ENCODE measurements at regions not wholly inside any gene's neighbourhood (a gene's known extent, or its start where the extent isn't known, plus 50 kb on each side); places are given as distances from the start of the nearest gene placed in this dataset.

DNA sequence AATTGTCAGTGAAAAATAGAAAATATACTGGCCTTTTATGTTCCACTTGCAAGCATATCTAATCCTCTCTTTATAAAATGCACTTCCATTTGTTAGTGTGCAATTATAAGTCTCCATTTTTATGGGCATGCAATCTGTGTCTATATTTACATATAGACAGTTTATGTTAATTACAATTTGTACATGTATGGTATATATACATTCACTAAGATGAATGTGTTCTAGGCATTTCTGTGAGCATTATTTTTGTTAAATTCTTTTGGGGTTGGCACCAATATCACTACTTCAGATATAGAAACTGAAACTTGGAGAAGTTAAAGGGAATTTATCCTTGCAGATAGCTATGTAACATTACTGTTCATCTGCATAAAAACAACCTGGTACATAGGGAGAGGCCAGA, 470.8 kb upstream of the LMO3 start:
- TF ChIP-seq, protein P1, sequence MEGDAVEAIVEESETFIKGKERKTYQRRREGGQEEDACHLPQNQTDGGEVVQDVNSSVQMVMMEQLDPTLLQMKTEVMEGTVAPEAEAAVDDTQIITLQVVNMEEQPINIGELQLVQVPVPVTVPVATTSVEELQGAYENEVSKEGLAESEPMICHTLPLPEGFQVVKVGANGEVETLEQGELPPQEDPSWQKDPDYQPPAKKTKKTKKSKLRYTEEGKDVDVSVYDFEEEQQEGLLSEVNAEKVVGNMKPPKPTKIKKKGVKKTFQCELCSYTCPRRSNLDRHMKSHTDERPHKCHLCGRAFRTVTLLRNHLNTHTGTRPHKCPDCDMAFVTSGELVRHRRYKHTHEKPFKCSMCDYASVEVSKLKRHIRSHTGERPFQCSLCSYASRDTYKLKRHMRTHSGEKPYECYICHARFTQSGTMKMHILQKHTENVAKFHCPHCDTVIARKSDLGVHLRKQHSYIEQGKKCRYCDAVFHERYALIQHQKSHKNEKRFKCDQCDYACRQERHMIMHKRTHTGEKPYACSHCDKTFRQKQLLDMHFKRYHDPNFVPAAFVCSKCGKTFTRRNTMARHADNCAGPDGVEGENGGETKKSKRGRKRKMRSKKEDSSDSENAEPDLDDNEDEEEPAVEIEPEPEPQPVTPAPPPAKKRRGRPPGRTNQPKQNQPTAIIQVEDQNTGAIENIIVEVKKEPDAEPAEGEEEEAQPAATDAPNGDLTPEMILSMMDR (IDR thresholded peaks at IDR 0.05; ENCODE audit: insufficient read depth, low read depth, low read length, missing control alignments): no peak
- no peak for DNase-seq (ENCODE audit: low read depth)

DNA sequence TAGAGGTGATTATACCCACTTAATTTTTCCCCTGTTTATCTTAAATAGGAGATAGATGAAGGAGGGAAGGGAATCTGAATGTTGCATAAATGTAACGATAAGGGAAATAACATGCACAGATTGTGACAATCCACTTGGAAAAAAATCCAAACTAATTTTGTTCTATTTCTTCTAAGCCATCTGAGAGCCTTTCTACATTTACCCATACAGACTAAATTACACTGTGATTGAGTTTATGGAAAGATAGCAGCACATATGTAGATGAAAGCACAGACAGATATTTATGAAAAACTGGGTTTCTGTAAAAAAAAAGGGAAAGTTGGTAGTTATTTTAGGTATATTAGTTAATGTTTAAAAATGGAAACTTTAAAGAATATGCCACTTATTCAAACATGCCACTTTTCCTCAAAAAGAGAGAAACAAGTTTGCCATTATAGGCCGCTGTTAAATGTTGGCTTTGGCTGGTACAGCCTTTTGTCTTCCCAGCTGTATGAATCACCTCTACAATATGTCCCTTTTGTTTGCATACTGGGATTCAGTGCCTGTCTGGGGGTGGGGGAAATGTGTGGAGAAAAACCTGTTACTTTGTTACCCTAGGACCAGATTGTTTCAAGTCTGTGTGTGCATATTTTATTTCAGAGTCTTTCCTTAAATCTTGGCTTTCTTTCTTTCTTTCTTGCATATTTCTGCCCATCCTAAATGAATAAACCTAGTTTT, 470.2 kb upstream of the LMO3 start:
- H3K4me3 ChIP-seq (ENCODE audit: low read depth, low read length): no peak overlapping the region
- DNase-seq (ENCODE audit: low read depth): no peak
- TF ChIP-seq, protein P1 (IDR thresholded peaks at IDR 0.05; ENCODE audit: insufficient read depth, low read depth, low read length, missing control alignments): no peak

More for the DNA sequence above, 470.8 kb upstream of the LMO3 start:
- no peak overlapping the region for H3K4me3 ChIP-seq (ENCODE audit: low read depth, low read length)

GRCh38 chr12:17064834-17065233, 458.9 kb upstream of the LMO3 start:
- no peak for DNase-seq (ENCODE audit: low read depth)
- H3K4me3 ChIP-seq (ENCODE audit: low read depth, low read length): no peak overlapping the region
- TF ChIP-seq, protein P1 (IDR thresholded peaks at IDR 0.05; ENCODE audit: insufficient read depth, low read depth, low read length, missing control alignments): no peak

DNA sequence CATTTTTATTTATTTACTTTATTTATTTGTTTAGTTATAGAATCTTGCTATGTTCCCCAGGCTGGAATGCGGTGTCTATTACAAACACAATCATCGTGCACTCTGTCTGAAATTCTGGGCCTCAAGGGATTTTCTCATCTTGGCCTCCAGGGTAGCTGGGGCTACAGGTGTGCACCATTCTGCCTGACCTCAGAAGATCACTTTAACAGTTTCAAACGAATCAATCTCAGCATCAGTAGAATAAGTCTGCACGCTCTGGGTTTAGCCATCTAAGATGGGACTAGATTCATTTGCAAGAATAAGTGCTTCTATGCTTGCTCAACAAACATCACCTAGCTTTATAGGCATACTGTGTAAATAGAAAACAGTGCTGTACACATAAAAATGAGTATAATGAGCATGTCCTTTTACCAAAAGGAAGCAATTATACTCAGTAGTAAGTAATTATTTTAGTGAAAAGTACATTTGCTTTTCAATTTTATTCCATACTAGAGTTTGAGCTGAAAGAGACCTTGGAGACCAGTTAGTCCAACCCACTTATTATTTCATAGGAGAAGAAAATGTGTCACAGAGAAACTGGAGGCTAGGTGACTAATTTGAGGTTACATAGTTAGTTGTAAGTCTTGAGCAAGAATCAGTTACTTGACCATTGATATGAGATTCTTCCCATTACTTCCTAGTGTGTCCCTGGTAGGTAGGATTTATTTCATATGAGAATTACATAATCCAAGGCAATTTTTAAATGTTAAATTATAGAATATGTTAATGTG, 456.5 kb upstream of the LMO3 start:
- TF ChIP-seq, protein P1 (IDR thresholded peaks at IDR 0.05; ENCODE audit: insufficient read depth, low read depth, low read length, missing control alignments): no peak
- no peak for DNase-seq (ENCODE audit: low read depth)
- no peak overlapping the region for H3K4me3 ChIP-seq (ENCODE audit: low read depth, low read length)

GRCh38 chr12:17060260-17060659, 454.3 kb upstream of the LMO3 start:
- DNase-seq (ENCODE audit: low read depth): no peak
- no peak overlapping the region for H3K4me3 ChIP-seq (ENCODE audit: low read depth, low read length)

GRCh38 chr12:17056546-17056945, 450.6 kb upstream of the LMO3 start:
- H3K4me3 ChIP-seq (ENCODE audit: low read depth, low read length): no peak overlapping the region
- no peak for DNase-seq (ENCODE audit: low read depth)
- TF ChIP-seq, protein P1 (IDR thresholded peaks at IDR 0.05; ENCODE audit: insufficient read depth, low read depth, low read length, missing control alignments): no peak

More at GRCh38 chr12:17060260-17060659, 454.3 kb upstream of the LMO3 start:
- TF ChIP-seq, protein P1 (IDR thresholded peaks at IDR 0.05; ENCODE audit: insufficient read depth, low read depth, low read length, missing control alignments): no peak
